Glutamatergic neuron (in vitro differentiated cells): ENCODE measurements at regions not wholly inside any gene's neighbourhood (a gene's known extent, or its start where the extent isn't known, plus 50 kb on each side); places are given as distances from the start of the nearest gene placed in this dataset.

Source experiments
- DNase-seq: peaks from one replicate; pipeline ENCODE4 v3.0.0; 2022
- H3K27ac Mint-ChIP-seq: one replicate; pipeline ENCODE4 v1.8.0; 2020; ENCODE audit warnings: mild to moderate bottlenecking, mixed read lengths, inconsistent platforms; ENCODE audit not compliant: unreplicated experiment
- H3K27me3 Mint-ChIP-seq: one replicate; pipeline ENCODE4 v1.8.0; 2020; ENCODE audit warnings: mild to moderate bottlenecking, moderate library complexity, mixed read lengths, inconsistent platforms; ENCODE audit not compliant: unreplicated experiment
- H3K36me3 Mint-ChIP-seq: one replicate; pipeline ENCODE4 v1.8.0; 2020; ENCODE audit warnings: mild to moderate bottlenecking, mixed read lengths, inconsistent platforms; ENCODE audit not compliant: unreplicated experiment
- H3K4me1 Mint-ChIP-seq: one replicate; pipeline ENCODE4 v1.8.0; 2020; ENCODE audit warnings: mild to moderate bottlenecking, low read depth, mixed read lengths, inconsistent platforms; ENCODE audit not compliant: unreplicated experiment
- H3K4me3 Mint-ChIP-seq: one replicate; pipeline ENCODE4 v1.8.0; 2020; ENCODE audit warnings: mild to moderate bottlenecking, mixed read lengths, inconsistent platforms; ENCODE audit not compliant: unreplicated experiment
- H3K9me3 Mint-ChIP-seq: one replicate; pipeline ENCODE4 v1.8.0; 2020; ENCODE audit warnings: mild to moderate bottlenecking, moderate library complexity, mixed read lengths, inconsistent platforms; ENCODE audit not compliant: unreplicated experiment
- CTCF ChIP-seq: fragments of 200-600 bp; sonication (generic); IDR thresholded peaks from one replicate; pipeline ENCODE4 v1.5.0; 2021; ENCODE audit not compliant: partially characterized antibody, unreplicated experiment

DNA sequence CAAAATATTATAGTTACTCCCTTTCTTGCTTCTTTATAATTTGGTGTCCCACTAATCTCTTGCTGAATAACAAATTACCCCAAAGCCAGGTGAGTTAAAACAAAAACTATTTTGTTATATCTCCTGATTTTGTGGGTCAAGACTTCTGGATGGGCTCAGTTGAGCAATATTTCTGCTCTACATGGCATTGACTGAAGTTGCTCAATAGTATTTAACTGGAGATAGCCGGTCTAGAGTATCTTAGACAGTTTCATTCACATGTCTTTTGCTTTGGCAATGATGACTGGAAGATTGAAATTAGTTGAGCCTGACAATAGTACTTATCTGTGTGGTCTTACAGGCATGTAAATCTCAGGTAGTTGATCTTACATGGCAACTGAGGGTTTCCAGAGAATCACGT is 51.0 kb upstream of the TP63 start:
- DNase-seq: no peak
- TF ChIP-seq CTCF: no peak

More for the DNA sequence above, 51.0 kb upstream of the TP63 start:
- H3K36me3 Mint-ChIP-seq: no peaks in the 10 kb centered on the region
- H3K9me3 Mint-ChIP-seq: no peaks in the 10 kb centered on the region
- H3K27ac Mint-ChIP-seq: no peak overlapping the region
- no peaks in the 10 kb centered on the region for H3K4me1 Mint-ChIP-seq
- H3K27me3 Mint-ChIP-seq: no peaks in the 10 kb centered on the region
- H3K4me3 Mint-ChIP-seq: no peak overlapping the region
